DMS53 treated with DMSO at 0.1 percent for 48 hours (cell line): ENCODE measurements at regions not wholly inside any gene's neighbourhood (a gene's known extent, or its start where the extent isn't known, plus 50 kb on each side); places are given as distances from the start of the nearest gene placed in this dataset.

Experiments
- DNase-seq: peaks from one replicate; lab custom pipeline; 2025; ENCODE audit not compliant: unreplicated experiment; lab: John Stamatoyannopoulos, UW

DNA sequence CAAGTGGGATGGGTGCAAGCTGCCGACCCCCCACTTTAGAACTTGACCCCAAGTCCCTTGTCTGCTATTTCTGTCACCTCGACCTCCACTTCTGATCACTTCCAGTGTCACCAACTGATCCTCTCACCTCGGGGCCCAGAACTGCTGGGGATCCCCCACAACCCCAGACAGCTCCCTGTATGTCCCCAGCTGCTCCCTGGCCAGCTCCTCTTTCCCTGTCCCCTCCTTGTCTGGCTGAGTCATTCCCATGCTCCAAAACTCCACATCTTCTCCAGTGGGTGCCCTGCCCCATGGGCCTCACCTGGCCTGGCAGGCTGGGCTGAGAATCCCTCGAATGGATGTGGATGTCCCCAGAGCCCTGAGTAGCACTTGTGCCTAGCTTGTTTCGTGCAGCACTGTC is 154.3 kb upstream of the PCBD1 start:
- DNase-seq = no peak

DNA sequence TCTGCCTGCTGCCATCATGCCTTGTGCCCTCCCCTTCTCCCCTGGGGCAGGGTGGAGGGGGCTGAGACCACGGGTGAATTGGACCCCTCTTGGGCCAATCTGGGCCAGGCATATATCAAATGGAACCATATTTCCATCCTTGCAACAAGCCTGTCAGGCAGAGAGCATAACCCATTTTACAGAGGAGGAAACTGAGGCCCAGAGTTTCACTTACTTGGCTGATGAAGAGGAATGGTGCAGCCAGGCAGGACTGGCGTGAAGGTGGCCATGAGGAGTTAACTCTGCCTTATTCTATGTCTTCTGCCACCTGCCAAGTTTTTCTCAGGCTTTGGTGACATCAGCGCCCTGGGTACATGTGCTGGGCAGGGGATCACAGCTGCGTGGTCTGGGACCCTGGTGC is 155.5 kb upstream of the PCBD1 start:
- DNase-seq = no peak

DNA sequence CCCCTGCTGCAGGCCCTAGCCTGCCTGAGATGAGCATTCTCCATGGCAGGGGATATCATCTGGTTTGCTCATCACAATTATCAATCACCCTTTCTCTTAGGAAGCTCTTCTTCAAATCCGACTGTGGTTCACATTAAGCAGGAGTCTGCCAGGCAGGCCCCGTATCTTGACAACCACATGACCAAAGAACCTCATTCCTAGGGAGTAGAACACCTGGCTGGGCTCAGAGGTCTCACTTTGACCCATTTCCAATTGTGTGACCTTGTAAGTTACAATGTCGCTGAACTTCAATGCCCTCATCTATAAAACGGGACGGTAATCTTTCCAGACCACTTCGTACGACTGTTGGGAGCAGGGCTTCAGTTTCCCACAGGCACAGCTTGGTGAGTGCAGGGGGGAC is 156.4 kb upstream of the PCBD1 start:
- DNase-seq = no peak

DNA sequence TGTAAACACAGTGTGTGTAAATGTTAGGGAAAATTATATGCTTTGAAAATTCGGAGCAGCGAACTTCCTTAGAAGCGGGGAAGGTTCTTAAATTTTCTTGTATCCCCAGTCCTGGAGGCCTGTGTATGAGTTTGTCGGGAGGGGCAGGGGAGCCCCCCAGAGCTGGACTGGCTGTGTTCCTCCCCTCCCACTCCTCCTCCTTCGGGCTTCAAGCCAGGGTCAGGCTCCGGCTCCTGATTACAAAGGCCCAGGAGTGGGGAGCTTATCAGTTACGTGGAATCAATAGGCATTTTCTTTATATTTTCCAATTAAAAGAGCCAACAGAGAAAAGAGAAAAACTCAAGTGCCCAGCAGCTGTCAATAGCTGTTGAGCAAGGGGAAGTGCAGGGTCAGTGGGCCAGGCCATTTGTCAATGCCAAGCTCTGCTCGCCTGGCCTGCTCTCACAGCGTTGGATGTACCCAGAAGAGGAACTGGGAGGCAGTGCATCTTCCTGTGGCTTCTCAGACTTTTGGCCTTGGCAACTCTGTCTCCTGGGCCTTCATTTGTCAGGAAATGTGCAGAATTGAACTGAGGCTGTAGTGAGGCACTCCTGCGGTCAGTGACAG is 156.9 kb upstream of the PCBD1 start:
- DNase-seq = no peak

DNA sequence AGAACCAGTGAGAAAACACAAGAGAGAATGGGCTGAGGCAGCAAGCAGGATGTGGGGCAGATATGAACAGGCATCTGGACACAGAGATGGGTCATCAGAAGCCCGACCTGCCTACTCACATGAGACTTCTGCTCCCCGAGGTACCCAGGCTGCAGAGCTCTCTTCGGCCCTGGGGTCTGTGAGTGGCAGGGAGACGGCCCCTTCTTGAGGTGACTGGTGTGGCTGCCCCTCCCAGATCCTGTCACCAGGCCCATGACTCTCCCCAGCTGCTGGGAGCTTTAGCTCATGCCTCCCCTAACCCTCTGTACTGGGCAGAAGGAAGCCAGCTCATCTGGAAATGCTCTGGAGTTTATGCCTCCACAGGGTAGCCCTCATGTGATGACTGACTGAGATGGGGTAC is 157.6 kb upstream of the PCBD1 start:
- no peak for DNase-seq

DNA sequence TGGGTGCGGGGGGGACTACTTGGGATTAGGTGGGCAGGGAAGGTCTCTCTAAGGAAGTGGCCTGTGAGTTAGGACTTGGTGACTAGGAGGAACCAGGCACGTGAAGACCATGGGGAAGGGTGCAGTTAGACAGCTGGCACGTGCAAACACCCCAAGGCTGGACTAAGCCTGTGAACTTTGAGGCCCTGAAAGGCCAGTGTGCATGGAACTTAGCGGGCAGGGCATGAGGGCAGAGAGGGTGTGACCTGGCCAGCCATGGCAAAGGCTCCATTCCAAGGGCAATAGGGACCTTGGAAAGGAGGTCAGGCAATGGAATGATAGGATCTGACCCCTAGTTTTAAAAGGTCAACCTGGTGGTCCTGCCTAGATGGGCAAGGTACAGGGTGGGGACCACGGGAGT is 158.4 kb upstream of the PCBD1 start:
- DNase-seq = no peak

DNA sequence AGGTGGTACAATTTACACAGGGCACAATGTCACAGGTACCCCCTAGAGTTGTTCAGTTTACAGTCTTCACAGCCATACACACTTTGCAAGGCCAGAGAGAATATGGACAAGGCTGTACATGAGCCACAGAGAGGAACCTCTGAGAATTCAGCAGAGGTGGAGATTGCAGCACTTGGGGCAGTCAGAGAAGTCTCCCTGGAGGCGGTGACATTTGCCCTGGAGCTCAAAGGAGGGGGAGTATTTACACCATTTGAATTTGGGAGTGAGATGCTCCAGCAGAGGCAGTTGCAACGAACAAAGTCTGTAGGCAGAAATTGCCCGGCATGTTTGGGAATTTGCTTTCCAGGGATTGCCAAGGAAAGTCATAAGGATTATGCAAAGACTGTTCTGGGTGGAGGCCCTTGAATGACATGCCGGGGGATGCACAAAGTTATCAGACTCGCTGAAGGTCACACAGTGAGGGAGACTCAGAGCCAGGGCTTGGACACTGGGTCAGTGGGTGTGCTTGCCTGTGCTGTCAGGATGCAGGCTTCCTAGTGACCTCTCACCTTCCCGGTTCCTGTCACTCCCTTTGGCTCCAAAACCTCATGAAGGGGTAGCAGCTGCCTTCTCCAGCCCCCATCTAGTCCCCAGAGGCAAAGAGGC is 160.7 kb upstream of the PCBD1 start:
- no peak for DNase-seq

DNA sequence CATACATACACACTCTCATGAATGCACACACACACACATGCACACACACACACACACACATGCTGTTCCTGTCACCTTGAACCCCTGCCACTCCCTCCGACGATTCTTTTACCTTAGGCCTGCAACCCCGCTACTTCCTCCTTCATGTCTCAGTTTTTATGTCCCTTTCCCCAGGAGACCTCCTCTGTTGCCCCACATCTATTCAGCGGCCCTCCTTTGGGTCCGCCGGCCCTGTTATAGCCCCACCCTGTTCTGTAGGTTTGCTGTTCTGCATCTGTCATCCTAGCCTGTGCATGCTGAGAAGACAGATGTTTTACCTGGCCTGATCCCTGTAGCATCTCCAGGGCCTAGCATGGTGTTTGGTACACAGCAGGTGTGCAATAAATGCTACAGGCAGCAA is 161.6 kb upstream of the PCBD1 start:
- no peak for DNase-seq

DNA sequence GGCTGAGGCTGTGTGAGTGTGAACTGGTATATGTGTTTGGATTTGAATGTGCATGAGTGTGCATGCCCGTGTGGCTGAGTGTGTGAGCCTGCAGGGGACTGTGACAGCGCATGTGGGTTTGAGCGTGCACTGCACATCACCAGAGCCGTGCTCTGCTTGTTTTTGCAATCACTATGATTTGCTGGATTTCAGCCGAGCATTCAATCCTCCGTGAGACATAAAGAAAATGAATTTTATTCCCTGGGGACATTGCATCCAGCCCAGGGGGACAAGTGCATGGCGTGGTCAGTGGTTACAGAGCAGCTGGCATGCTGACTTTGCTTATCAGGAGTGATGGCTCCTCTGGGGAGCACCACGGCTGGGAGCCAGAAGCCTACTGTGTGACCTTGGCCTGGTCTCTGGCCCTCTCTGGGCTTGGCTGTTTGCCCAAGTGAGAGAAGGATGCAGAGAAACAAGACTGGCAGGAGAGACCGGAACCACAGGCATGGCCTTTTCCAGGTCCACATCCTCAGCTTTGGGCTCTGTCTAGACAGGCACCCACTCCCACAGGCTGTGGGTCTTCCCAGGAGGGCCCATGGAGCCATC is 160.2 kb upstream of the UNC5B start:
- no peak for DNase-seq

DNA sequence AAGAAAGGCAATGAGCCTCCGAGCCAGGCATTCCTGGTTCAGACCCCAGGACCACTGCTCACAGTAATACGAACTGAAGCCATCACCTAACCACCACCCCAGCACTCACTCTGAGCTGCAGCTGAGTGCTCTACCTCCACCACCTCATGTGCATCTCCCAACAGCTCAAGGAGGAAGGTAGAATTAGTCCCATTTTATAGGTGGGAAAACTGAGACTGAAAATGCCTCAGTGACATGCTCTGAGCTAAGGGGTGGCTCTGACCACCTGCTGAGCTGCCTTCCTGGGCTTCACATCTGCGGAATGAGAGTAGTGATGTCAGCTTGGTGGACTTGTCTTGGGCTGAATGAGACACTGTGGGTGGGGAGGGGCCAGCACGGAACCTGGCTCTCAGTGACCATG is 159.7 kb upstream of the UNC5B start:
- no peak for DNase-seq

DNA sequence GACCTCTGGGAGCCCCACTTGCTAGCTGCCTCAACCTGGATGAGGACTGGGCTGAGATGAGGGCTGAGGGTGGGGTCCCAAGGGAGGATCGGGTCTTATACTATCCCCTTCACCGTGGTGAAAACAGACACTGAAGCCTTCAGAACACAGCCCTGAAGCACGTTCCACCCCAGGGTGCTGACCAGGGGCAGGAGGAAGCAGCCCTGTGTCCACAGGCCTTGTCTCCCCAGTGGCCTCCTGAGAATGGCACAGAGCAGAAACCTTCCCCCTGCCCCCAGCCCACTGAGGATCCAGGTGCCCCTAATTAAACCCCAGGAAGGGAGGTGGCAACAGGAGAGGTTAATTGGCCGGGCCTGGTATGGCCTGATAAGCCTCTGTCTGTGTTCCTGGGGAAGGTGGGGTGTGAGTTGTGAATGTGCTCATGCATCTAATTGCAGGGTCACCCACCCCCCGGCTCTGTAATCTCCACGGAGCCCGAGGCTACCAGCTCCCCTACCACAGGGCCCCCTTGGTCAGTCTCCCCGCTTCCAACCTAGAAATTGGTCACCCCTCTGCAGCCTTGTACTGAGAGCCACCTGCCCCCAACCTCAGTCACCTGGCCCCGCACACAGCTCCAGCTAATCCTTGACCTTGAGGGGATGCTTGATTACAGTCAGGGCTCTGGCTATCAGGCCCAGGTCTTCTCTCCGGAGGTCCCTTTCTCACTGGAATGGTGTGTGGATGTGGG is 159.0 kb upstream of the UNC5B start:
- DNase-seq = no peak

DNA sequence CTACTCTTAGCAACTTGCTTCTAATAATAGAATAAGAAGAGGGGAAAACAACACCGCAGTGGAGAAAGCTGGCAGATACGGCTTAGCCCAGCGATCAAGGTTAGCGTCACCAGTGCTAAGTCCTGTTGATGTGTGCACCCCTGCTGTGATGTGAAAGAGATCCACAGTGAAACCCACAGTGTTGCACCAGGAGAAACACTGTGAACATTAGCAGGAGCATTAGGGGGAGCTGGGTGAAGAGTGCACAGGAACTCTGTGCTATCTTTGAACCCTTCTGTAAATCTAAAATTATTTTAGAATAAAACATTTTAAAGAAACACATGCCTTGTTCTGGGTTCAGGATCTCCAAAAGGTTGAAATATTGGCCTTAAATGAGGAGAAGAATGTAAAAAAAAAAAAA is 154.1 kb upstream of the UNC5B start:
- DNase-seq = no peak

DNA sequence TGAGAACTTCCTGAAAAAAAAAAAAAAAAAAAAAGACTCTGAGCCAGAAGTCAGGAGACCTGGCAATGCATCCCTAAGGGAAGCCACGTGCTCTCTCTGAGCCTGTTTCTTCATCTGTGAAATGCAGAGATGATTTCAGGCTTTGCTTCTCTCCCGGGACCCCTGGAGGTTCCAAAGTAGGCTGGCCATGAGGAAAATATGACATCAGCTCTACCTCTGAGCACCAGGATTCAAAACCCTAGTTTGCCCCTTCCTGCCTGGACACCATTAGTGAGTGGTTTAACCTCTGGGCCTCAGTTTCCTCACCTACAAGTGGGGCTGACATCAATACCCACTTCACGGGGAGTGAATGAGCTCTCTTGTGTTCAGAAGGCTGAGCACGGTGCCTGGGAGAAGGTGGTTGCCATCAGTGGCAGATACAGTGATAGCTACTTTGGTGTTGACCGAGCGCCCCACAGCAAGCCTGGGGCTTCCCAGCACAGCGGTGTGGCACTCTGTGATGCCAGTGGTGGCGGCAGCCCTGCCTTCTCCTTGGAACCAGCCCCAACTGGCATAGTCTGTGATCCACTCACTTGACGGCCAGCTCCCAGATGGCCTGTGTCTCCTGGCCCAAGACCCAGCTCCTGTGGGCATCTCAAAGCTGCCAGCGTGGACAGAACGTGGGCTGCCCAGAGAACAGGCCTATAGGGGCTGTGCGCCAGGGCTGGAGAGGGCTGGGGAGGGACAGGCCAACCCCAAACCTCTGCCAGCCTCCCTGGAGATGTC is 153.1 kb upstream of the UNC5B start:
- DNase-seq = no peak

DNA sequence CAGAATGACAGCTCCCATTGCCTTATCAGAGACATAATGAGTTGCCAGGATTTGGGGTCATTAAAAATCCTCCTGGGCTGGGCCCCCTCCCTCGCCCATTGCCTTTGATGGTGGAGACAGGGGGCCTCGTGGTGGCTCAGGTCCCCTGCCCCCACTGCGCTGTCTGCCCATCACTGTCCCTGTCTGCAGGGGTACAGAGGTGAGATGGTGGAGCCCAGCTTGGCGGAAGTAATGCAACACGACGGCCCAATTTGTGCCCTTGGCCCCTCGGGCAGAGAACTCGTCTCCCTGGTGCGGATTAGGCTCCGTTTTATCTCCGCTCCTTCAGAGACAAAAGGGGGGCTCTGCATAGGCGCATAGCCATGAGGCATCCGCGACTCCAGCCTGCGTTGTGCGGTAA is 152.4 kb upstream of the UNC5B start:
- no peak for DNase-seq

DNA sequence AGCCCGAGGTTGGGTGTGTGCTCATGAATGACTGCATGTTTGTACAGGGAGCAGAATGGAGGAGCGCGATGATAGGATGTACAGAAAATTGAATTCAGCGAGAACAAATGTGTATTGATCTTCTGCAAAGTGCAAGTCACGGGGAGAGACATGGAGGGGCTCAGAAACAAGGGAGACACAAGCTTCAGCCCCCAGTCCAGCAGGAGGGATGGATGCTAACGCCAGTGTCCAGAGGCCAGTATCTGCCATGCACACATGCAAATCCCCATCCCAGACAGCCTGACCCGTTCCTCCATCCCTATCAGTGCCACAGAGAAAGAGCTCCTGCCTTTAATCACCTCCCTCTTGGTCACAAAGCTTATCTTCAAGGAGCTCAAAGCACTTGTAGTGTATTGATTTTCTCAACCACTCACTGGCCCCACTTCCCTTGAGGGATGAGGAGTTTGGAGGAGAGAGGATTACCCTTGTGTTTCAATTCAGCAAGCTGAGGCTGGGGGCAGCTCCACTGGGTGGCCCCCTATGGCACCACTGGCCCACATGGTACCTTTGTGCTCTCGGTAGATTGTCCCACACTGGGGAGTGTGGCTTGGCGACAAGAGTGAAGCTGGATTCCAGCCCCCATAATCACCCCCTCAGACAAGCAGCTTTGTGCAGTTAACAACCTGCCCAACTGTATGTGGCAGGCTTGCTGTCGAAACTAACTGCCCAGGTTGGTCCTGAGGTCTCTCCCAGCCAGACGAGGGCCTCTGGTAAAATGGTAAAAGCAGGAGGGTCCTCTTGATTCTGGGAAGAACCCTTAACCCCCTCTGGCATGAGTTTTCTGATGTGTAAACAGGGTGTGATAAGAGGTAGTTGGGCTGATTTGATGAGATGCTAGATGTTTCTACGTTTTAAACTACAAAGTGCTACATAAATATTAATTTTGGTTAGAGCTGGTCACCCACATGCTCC is 151.6 kb upstream of the UNC5B start:
- no peak for DNase-seq

DNA sequence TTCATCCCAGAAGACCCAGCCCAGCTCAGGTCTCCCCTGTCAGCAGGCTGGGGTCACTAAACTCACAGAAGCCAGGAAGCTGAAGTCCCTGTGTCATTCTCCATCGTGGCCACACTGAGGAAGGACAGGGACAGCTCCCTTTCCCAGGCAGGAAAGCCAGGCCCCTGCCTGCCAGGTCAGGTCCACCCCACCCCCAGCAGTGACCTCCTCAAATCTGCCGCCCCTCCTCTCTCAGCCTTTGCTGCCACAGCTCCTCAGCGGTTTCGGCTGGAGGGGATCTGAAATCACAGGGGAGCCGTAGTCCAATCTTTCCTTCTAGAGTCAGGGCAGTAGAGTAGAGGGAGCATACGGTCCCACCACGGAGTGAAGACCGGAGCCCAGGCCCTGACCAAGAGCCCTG is 150.9 kb upstream of the UNC5B start:
- no peak for DNase-seq

DNA sequence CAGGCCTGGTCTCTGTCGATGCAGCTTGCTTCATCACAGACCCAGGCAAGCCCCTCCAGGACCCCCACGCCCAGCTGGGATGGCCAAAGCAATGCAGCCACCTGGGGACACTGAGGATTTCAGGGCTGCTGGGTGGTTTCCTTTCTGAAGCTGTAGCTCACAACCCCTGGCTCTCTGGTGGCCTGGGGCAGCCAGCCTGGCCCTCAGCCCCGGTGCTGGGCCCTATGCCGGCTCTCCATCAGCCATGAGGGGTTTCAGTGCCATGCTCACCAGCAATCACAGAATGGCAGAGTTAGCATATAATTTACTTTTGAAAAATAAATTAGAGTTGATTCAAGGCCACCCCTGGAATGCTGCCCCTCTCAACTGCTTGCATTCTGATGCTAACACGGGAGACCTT is 150.2 kb upstream of the UNC5B start:
- no peak for DNase-seq

DNA sequence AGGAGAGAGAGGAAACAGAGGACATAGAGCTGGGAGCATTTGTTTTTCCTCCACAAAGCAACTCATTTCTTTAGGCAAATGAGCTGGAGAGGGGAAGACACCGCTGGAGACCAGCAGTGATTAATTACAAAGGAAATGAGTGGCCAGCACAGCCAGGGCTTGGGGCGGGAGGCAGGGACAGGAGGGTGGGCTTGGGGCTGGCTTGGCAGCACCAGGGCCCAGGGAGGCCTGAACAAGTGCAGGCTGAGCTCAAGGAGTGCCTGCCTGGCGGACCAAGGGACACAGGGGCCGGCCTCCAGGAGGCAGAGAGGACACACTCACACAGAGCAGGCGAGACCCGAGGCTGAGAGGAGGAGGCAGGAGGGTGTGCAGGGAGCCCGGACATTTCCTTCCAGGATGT is 149.0 kb upstream of the UNC5B start:
- DNase-seq = no peak

DNA sequence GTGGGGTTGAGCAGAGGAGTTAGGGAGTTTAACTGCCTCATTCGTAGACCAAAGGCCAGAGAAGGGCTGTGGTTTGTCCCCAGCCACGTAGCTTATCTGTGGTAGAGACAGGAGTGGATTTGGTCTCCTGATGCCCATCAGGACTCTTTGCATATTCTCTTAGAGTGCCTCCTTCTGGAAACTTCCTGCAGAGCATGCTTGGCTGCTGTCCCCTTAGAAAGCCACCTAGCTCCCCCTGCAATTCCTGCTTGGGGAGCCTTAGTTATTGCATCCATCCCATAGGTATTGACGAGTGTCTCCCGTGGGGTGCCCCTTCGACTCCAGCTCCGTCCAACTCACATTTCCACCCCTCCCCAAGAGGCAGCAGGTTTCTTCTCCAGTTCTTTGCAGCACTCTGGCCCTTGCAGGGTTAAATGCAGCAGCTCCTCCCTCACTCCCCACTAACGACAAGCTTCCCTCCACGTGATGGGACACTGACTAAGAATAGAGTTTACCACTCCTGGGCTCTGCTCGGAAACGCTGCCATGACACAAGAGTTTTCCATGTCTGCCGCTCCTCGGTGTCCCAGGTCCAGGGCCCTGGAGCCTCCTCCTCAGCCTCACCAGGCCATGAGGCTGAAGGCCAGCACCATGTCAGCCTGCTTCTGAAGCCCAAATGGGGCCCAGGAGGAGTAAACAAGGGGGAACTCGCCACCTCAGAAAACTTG is 147.8 kb upstream of the UNC5B start:
- no peak for DNase-seq

DNA sequence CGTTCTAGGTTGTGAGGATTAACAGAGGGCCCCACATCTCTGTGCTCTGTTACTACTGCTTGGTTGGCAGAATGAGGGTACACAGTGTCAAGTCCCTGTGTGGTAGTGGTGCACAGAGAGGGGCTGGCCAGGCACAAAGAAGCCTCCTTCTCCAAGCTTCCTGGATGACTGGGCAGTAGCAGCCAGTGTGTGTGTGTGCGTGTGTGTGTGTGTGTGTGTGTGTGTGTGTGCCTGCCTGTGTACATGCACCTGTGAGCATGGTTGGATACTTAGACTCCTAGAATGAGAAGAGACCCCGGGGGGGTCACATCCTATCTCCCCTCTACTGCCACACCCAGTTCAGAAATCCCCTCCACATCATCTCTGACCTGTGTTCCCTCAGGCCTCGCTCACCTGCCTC is 146.7 kb upstream of the UNC5B start:
- no peak for DNase-seq
